ENCODE measurements at regions not wholly inside any gene's neighbourhood (a gene's known extent, or its start where the extent isn't known, plus 50 kb on each side); places are given as distances from the start of the nearest gene placed in this dataset.

- no peaks in the 10 kb centered on the region for H3K9me2 ChIP-seq (ENCODE audit: insufficient read depth)
- no peak overlapping the region for H3K4me2 ChIP-seq
- no peak for DNase-seq (ENCODE audit: low spot score)
- H2AFZ ChIP-seq = no peak overlapping the region
- no peaks in the 10 kb centered on the region for H3K4me1 ChIP-seq (ENCODE audit: insufficient read depth)
- H3K36me3 ChIP-seq (ENCODE audit: insufficient read depth) = no peaks in the 10 kb centered on the region
- no peaks in the 10 kb centered on the region for H3K4me1 Mint-ChIP-seq
- H3F3A ChIP-seq (replicated peaks; ENCODE audit: low read depth) = no peaks in the 10 kb centered on the region
- no peaks in the 10 kb centered on the region for H4K20me1 ChIP-seq (replicated peaks; ENCODE audit: insufficient read depth)
- no peaks in the 10 kb centered on the region; the same call in 2 of the 3 replicates for H3K9me3 Mint-ChIP-seq
- H3K4me3 ChIP-seq = no peak overlapping the region
- no peak overlapping the region for H3K27ac ChIP-seq (ENCODE audit: low read depth)
- H3K36me3 Mint-ChIP-seq (ENCODE audit: low read depth) = no peaks in the 10 kb centered on the region
- H3K4me3 Mint-ChIP-seq = no peak overlapping the region
- peak; percentile 34; the same call in 1 of the 3 replicates for ATAC-seq
- TF ChIP-seq, protein P1, sequence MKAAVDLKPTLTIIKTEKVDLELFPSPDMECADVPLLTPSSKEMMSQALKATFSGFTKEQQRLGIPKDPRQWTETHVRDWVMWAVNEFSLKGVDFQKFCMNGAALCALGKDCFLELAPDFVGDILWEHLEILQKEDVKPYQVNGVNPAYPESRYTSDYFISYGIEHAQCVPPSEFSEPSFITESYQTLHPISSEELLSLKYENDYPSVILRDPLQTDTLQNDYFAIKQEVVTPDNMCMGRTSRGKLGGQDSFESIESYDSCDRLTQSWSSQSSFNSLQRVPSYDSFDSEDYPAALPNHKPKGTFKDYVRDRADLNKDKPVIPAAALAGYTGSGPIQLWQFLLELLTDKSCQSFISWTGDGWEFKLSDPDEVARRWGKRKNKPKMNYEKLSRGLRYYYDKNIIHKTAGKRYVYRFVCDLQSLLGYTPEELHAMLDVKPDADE (IDR thresholded peaks at IDR 0.05) = no peak
- TF ChIP-seq CREB1 (CRISPR knock-in tag; IDR thresholded peaks at IDR 0.05; ENCODE audit: low read depth) (no peak), NANOG (IDR thresholded peaks at IDR 0.05; ENCODE audit: borderline replicate concordance) (no peak), EZH2 (IDR thresholded peaks at IDR 0.05; ENCODE audit: low read depth, unreplicated experiment) (no peak), ZNF331 (CRISPR knock-in tag; IDR thresholded peaks at IDR 0.05; ENCODE audit: low read depth) (no peak), CTCF (conservative IDR thresholded peaks at IDR 0.05; ENCODE audit: low read depth in 2 of 2) (no peak), EZH2phosphoT487 (IDR thresholded peaks at IDR 0.05; ENCODE audit: unreplicated experiment) (no peak), ZNF114 (CRISPR knock-in tag; IDR thresholded peaks at IDR 0.05) (no peak), JUNB (IDR thresholded peaks at IDR 0.05; ENCODE audit: unreplicated experiment) (no peak), POLR2AphosphoS5 (IDR thresholded peaks at IDR 0.05; ENCODE audit: low read depth) (no peak), STAT1 (IDR thresholded peaks at IDR 0.05; ENCODE audit: unreplicated experiment) (no peak)
- TF ChIP-seq, protein P2, sequence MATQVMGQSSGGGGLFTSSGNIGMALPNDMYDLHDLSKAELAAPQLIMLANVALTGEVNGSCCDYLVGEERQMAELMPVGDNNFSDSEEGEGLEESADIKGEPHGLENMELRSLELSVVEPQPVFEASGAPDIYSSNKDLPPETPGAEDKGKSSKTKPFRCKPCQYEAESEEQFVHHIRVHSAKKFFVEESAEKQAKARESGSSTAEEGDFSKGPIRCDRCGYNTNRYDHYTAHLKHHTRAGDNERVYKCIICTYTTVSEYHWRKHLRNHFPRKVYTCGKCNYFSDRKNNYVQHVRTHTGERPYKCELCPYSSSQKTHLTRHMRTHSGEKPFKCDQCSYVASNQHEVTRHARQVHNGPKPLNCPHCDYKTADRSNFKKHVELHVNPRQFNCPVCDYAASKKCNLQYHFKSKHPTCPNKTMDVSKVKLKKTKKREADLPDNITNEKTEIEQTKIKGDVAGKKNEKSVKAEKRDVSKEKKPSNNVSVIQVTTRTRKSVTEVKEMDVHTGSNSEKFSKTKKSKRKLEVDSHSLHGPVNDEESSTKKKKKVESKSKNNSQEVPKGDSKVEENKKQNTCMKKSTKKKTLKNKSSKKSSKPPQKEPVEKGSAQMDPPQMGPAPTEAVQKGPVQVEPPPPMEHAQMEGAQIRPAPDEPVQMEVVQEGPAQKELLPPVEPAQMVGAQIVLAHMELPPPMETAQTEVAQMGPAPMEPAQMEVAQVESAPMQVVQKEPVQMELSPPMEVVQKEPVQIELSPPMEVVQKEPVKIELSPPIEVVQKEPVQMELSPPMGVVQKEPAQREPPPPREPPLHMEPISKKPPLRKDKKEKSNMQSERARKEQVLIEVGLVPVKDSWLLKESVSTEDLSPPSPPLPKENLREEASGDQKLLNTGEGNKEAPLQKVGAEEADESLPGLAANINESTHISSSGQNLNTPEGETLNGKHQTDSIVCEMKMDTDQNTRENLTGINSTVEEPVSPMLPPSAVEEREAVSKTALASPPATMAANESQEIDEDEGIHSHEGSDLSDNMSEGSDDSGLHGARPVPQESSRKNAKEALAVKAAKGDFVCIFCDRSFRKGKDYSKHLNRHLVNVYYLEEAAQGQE (IDR thresholded peaks at IDR 0.05; ENCODE audit: unreplicated experiment) = no peak
- TF ChIP-seq, protein P3, sequence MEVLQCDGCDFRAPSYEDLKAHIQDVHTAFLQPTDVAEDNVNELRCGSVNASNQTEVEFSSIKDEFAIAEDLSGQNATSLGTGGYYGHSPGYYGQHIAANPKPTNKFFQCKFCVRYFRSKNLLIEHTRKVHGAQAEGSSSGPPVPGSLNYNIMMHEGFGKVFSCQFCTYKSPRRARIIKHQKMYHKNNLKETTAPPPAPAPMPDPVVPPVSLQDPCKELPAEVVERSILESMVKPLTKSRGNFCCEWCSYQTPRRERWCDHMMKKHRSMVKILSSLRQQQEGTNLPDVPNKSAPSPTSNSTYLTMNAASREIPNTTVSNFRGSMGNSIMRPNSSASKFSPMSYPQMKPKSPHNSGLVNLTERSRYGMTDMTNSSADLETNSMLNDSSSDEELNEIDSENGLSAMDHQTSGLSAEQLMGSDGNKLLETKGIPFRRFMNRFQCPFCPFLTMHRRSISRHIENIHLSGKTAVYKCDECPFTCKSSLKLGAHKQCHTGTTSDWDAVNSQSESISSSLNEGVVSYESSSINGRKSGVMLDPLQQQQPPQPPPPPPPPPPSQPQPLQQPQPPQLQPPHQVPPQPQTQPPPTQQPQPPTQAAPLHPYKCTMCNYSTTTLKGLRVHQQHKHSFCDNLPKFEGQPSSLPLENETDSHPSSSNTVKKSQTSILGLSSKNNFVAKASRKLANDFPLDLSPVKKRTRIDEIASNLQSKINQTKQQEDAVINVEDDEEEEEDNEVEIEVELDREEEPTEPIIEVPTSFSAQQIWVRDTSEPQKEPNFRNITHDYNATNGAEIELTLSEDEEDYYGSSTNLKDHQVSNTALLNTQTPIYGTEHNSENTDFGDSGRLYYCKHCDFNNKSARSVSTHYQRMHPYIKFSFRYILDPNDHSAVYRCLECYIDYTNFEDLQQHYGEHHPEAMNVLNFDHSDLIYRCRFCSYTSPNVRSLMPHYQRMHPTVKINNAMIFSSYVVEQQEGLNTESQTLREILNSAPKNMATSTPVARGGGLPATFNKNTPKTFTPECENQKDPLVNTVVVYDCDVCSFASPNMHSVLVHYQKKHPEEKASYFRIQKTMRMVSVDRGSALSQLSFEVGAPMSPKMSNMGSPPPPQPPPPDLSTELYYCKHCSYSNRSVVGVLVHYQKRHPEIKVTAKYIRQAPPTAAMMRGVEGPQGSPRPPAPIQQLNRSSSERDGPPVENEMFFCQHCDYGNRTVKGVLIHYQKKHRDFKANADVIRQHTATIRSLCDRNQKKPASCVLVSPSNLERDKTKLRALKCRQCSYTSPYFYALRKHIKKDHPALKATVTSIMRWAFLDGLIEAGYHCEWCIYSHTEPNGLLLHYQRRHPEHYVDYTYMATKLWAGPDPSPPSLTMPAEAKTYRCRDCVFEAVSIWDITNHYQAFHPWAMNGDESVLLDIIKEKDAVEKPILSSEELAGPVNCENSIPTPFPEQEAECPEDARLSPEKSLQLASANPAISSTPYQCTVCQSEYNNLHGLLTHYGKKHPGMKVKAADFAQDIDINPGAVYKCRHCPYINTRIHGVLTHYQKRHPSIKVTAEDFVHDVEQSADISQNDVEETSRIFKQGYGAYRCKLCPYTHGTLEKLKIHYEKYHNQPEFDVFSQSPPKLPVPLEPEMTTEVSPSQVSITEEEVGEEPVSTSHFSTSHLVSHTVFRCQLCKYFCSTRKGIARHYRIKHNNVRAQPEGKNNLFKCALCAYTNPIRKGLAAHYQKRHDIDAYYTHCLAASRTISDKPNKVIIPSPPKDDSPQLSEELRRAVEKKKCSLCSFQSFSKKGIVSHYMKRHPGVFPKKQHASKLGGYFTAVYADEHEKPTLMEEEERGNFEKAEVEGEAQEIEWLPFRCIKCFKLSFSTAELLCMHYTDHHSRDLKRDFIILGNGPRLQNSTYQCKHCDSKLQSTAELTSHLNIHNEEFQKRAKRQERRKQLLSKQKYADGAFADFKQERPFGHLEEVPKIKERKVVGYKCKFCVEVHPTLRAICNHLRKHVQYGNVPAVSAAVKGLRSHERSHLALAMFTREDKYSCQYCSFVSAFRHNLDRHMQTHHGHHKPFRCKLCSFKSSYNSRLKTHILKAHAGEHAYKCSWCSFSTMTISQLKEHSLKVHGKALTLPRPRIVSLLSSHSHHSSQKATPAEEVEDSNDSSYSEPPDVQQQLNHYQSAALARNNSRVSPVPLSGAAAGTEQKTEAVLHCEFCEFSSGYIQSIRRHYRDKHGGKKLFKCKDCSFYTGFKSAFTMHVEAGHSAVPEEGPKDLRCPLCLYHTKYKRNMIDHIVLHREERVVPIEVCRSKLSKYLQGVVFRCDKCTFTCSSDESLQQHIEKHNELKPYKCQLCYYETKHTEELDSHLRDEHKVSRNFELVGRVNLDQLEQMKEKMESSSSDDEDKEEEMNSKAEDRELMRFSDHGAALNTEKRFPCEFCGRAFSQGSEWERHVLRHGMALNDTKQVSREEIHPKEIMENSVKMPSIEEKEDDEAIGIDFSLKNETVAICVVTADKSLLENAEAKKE (CRISPR knock-in tag; IDR thresholded peaks at IDR 0.05) = no peak
- no peaks in the 10 kb centered on the region for H3K79me2 ChIP-seq (replicated peaks; ENCODE audit: insufficient read depth)
- no peaks in the 10 kb centered on the region for H3K27me3 Mint-ChIP-seq (ENCODE audit: insufficient read depth, low read depth, poor library complexity)
- H3K27ac Mint-ChIP-seq = no peak overlapping the region
- H3K27me3 ChIP-seq (ENCODE audit: insufficient read depth) = no peaks in the 10 kb centered on the region
These were observed 195.4 kb downstream of the TBXT start for GRCh38 chr6:165972139-165972802.

Measured in GM23338 (cell line).